ENCODE measurements at regions not wholly inside any gene's neighbourhood (a gene's known extent, or its start where the extent isn't known, plus 50 kb on each side); places are given as distances from the start of the nearest gene placed in this dataset.

GRCh38 chr2:11008773-11009172, 97.0 kb downstream of the KCNF1 start:
- H3K27ac Mint-ChIP-seq: no peak overlapping the region
- H4K20me1 ChIP-seq (ENCODE audit: insufficient read depth, low read length): no peaks in the 10 kb centered on the region
- H3K27ac ChIP-seq (ENCODE audit: low read depth in 1 of 2, low read length in 2 of 2): no peak overlapping the region
- DNase-seq: no peak
- H3K9me3 Mint-ChIP-seq: peaks cover 4 to 35% (median 22%) of the 10 kb centered on the region in 7 donors
- H3K4me3 ChIP-seq (replicated peaks in 1 of 3; ENCODE audit: low read depth in 2 of 3, low read length in 3 of 3): no peak overlapping the region
- intact Hi-C loops (cut with micrococcal nuclease): no loop called here
- H3K9me3 ChIP-seq (replicated peaks in 1 of 2; ENCODE audit: control insufficient read depth in 1 of 2, insufficient read depth in 1 of 2, low read length in 2 of 2): peaks cover 17 to 34% of the 10 kb centered on the region in 2 donors
- no peaks in the 10 kb centered on the region for H3K36me3 Mint-ChIP-seq
- no peak overlapping the region for H3K4me2 ChIP-seq (replicated peaks; ENCODE audit: extremely low read depth, low read length, poor library complexity, severe bottlenecking)
- peaks cover 4 to 6% (median 6%) of the 10 kb centered on the region in 3 donors for H3K27me3 Mint-ChIP-seq (ENCODE audit: low read depth in 3 of 3)
- no peak for TF ChIP-seq CTCF (IDR thresholded peaks at IDR 0.05)
- 100% methylated on average over 3 of the region's 4 CpGs for WGBS (ENCODE audit: insufficient coverage)
- H3K4me1 Mint-ChIP-seq: peaks cover 13% of the 10 kb centered on the region
- no peaks in the 10 kb centered on the region for H3K36me3 ChIP-seq (replicated peaks in 1 of 2; ENCODE audit: control insufficient read depth in 1 of 2, insufficient read depth in 2 of 2, low read length in 2 of 2)
- peaks cover 8 to 10% of the 10 kb centered on the region in 2 donors for H3K4me1 ChIP-seq (ENCODE audit: control insufficient read depth in 1 of 2, insufficient read depth in 2 of 2, low read length in 2 of 2)
- no peak overlapping the region for H3K4me3 Mint-ChIP-seq
- no peak overlapping the region for H3K9ac ChIP-seq (ENCODE audit: insufficient read depth, low read length, poor library complexity, severe bottlenecking)
- H3K79me2 ChIP-seq (ENCODE audit: insufficient read depth, low read length): no peaks in the 10 kb centered on the region
- no peaks in the 10 kb centered on the region for H3K27me3 ChIP-seq (ENCODE audit: control insufficient read depth in 2 of 2, insufficient read depth in 2 of 2, low read length in 2 of 2)
- H2AFZ ChIP-seq (ENCODE audit: insufficient read depth, low read depth, low read length, poor library complexity, severe bottlenecking): no peak overlapping the region

GRCh38 chr2:11009176-11009575, 97.4 kb downstream of the KCNF1 start:
- WGBS (ENCODE audit: insufficient coverage): no CpG with 5 or more reads among the region's 3 CpGs
- H3K36me3 Mint-ChIP-seq: no peaks in the 10 kb centered on the region
- H3K4me3 Mint-ChIP-seq: no peak overlapping the region
- Histone ChIP-seq H3K4me1 (ENCODE audit: control insufficient read depth in 1 of 2, insufficient read depth in 2 of 2, low read length in 2 of 2) (peaks cover 4 to 6% of the 10 kb centered on the region in 2 donors), H3K79me2 (ENCODE audit: insufficient read depth, low read length) (no peaks in the 10 kb centered on the region), H3K9me3 (replicated peaks in 1 of 2; ENCODE audit: control insufficient read depth in 1 of 2, insufficient read depth in 1 of 2, low read length in 2 of 2) (peaks cover 17 to 34% of the 10 kb centered on the region in 2 donors), H3K36me3 (replicated peaks in 1 of 2; ENCODE audit: control insufficient read depth in 1 of 2, insufficient read depth in 2 of 2, low read length in 2 of 2) (no peaks in the 10 kb centered on the region), H3K9ac (ENCODE audit: insufficient read depth, low read length, poor library complexity, severe bottlenecking) (no peak overlapping the region), H4K20me1 (ENCODE audit: insufficient read depth, low read length) (no peaks in the 10 kb centered on the region), H3K4me2 (replicated peaks; ENCODE audit: extremely low read depth, low read length, poor library complexity, severe bottlenecking) (no peak overlapping the region), H3K4me3 (replicated peaks in 1 of 3; ENCODE audit: low read depth in 2 of 3, low read length in 3 of 3) (no peak overlapping the region), H3K27ac (ENCODE audit: low read depth in 1 of 2, low read length in 2 of 2) (no peak overlapping the region), H2AFZ (ENCODE audit: insufficient read depth, low read depth, low read length, poor library complexity, severe bottlenecking) (no peak overlapping the region), H3K27me3 (ENCODE audit: control insufficient read depth in 2 of 2, insufficient read depth in 2 of 2, low read length in 2 of 2) (no peaks in the 10 kb centered on the region)
- H3K27me3 Mint-ChIP-seq (ENCODE audit: low read depth in 3 of 3): peaks cover 4 to 6% (median 6%) of the 10 kb centered on the region in 3 donors
- peaks cover 9% of the 10 kb centered on the region for H3K4me1 Mint-ChIP-seq
- H3K27ac Mint-ChIP-seq: no peak overlapping the region
- TF ChIP-seq CTCF (IDR thresholded peaks at IDR 0.05): no peak
- intact Hi-C loops (cut with micrococcal nuclease): no loop called here
- no peak for DNase-seq
- peaks cover 4 to 35% (median 23%) of the 10 kb centered on the region in 7 donors for H3K9me3 Mint-ChIP-seq

All from CD14-positive monocyte (primary cell).